ENCODE measurements at regions not wholly inside any gene's neighbourhood (a gene's known extent, or its start where the extent isn't known, plus 50 kb on each side); places are given as distances from the start of the nearest gene placed in this dataset.

GRCh38 chr11:130587658-130588057 lies 139.2 kb downstream of the ADAMTS15 start:
- DNase-seq (ENCODE audit: extremely low read depth, low read depth), result no peak
- TF ChIP-seq CTCF (IDR thresholded peaks at IDR 0.05; ENCODE audit: low read depth, low read length), result no peak

GRCh38 chr11:130588471-130588870 lies 140.0 kb downstream of the ADAMTS15 start:
- no peak for DNase-seq (ENCODE audit: extremely low read depth, low read depth)
- no peak for TF ChIP-seq CTCF (IDR thresholded peaks at IDR 0.05; ENCODE audit: low read depth, low read length)

GRCh38 chr11:130592056-130592455 lies 143.6 kb downstream of the ADAMTS15 start:
- DNase-seq (ENCODE audit: extremely low read depth, low read depth), result no peak
- no peak for TF ChIP-seq CTCF (IDR thresholded peaks at IDR 0.05; ENCODE audit: low read depth, low read length)

- no peak for DNase-seq (ENCODE audit: extremely low read depth, low read depth)
- TF ChIP-seq CTCF (IDR thresholded peaks at IDR 0.05; ENCODE audit: low read depth, low read length), result no peak
Observed at GRCh38 chr11:130593064-130593463, 144.6 kb downstream of the ADAMTS15 start.

GRCh38 chr11:130598433-130598832 lies 150.0 kb downstream of the ADAMTS15 start:
- no peak for DNase-seq (ENCODE audit: extremely low read depth, low read depth)
- TF ChIP-seq CTCF (IDR thresholded peaks at IDR 0.05; ENCODE audit: low read depth, low read length), result no peak

GRCh38 chr11:130599073-130599654 lies 150.7 kb downstream of the ADAMTS15 start:
- TF ChIP-seq CTCF (IDR thresholded peaks at IDR 0.05; ENCODE audit: low read depth, low read length), result no peak
- no peak for DNase-seq (ENCODE audit: extremely low read depth, low read depth)

GRCh38 chr11:130600139-130600538 lies 151.7 kb downstream of the ADAMTS15 start:
- no peak for TF ChIP-seq CTCF (IDR thresholded peaks at IDR 0.05; ENCODE audit: low read depth, low read length)
- DNase-seq (ENCODE audit: extremely low read depth, low read depth), result no peak

All from AG09319 (cell line).